ENCODE measurements at regions not wholly inside any gene's neighbourhood (a gene's known extent, or its start where the extent isn't known, plus 50 kb on each side); places are given as distances from the start of the nearest gene placed in this dataset.

DNA sequence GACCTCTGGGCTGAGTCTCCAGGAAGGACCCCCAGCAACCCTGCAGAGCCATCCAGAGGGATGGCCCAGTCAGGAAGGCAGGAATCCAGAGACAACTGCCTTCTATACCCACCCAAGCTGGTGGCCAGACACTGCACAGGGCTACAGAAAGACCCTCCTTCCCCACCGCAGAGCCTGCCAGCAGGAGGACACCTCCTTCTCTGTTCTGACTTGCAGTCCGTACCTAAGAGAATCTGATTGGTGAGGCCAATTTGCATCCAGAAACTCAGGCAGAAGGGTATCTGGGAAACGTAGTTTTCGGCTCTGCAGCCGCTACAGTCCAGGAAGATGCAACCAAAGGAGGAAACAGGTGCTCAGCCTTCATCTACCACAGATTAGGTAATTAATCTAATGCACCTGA lies 155.4 kb upstream of the FRG1 start:
- DNase-seq (ENCODE audit: low spot score) = no peak
- in situ Hi-C loops (cut with MboI; ENCODE audit: low sequenced_read_pairs, unreplicated experiment) = no loop called here
- TF ChIP-seq CTCF (IDR thresholded peaks at IDR 0.05; ENCODE audit: borderline replicate concordance, control extremely low read depth, extremely low read depth, insufficient read depth, missing control alignments) = no peak

- no peak for DNase-seq (ENCODE audit: low spot score)
- TF ChIP-seq CTCF (IDR thresholded peaks at IDR 0.05; ENCODE audit: borderline replicate concordance, control extremely low read depth, extremely low read depth, insufficient read depth, missing control alignments) = no peak
- in situ Hi-C loops (cut with MboI; ENCODE audit: low sequenced_read_pairs, unreplicated experiment) = no loop called here
Observed at GRCh38 chr4:189786447-189786846, 154.2 kb upstream of the FRG1 start.

- no peak for TF ChIP-seq CTCF (IDR thresholded peaks at IDR 0.05; ENCODE audit: borderline replicate concordance, control extremely low read depth, extremely low read depth, insufficient read depth, missing control alignments)
- in situ Hi-C loops (cut with MboI; ENCODE audit: low sequenced_read_pairs, unreplicated experiment) = no loop called here
- no peak for DNase-seq (ENCODE audit: low spot score)
Observed at GRCh38 chr4:189787216-189788031, 153.2 kb upstream of the FRG1 start.

- peak; percentile 60 for DNase-seq (ENCODE audit: low spot score)
- in situ Hi-C loops (cut with MboI; ENCODE audit: low sequenced_read_pairs, unreplicated experiment) = no loop called here
Observed at GRCh38 chr4:189792924-189793618, 147.6 kb upstream of the FRG1 start.

GRCh38 chr4:189800545-189801088 lies 140.1 kb upstream of the FRG1 start:
- in situ Hi-C loops (cut with MboI; ENCODE audit: low sequenced_read_pairs, unreplicated experiment) = no loop called here
- DNase-seq (ENCODE audit: low spot score) = no peak
- no peak for TF ChIP-seq CTCF (IDR thresholded peaks at IDR 0.05; ENCODE audit: borderline replicate concordance, control extremely low read depth, extremely low read depth, insufficient read depth, missing control alignments)

More at GRCh38 chr4:189792924-189793618, 147.6 kb upstream of the FRG1 start:
- peak; percentile 81 for TF ChIP-seq CTCF (IDR thresholded peaks at IDR 0.05; ENCODE audit: borderline replicate concordance, control extremely low read depth, extremely low read depth, insufficient read depth, missing control alignments)

DNA sequence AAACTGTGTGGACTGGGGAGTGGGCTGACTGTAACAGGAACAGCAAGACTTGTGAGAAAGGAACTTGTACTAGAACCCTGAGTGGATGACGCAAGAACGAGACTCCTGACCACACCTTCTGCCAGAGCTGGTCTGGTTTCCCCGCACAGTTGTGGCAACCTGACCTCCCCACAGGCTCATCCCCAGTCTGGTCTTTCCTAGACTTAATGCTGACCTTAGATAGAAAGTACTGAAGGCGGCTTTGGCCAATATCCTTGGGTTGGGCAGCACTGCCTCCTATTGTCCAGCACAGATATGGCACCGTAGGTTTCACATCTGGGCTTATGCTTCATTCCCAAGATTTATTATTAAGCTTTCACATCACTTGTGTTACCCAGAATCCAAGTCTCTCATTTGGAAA lies 137.8 kb upstream of the FRG1 start:
- no peak for TF ChIP-seq CTCF (IDR thresholded peaks at IDR 0.05; ENCODE audit: borderline replicate concordance, control extremely low read depth, extremely low read depth, insufficient read depth, missing control alignments)
- no peak for DNase-seq (ENCODE audit: low spot score)
- in situ Hi-C loops (cut with MboI; ENCODE audit: low sequenced_read_pairs, unreplicated experiment) = no loop called here
